IMR-90 (cell line): ENCODE measurements at regions not wholly inside any gene's neighbourhood (a gene's known extent, or its start where the extent isn't known, plus 50 kb on each side); places are given as distances from the start of the nearest gene placed in this dataset.

Source experiments
- ATAC-seq: fragments of 200-7000 bp; cut with Tn5 transposase; 2 replicates; pipeline ENCODE4 v1.9.1; 2020; ENCODE audit warnings: low read depth, mild to moderate bottlenecking, moderate library complexity
- BruUV-seq: library from RNA; stranded (reverse); fragments of 400-500 nt; replicated peaks from 2 replicates; lab custom pipeline; 2021; lab: Mats Ljungman, UMichigan
- CTCF ChIA-PET: fragments of 300-600 bp; formaldehyde crosslinking; extraction: SDS; loops from one replicate; lab custom pipeline; 2021; ENCODE audit warnings: antibody characterized with exemption; lab: Yijun Ruan, JAX
- POLR2A ChIA-PET: fragments of 300-600 bp; sonication (Branson Sonifier 250); formaldehyde crosslinking; loops from one replicate; lab custom pipeline; 2022; ENCODE audit warnings: antibody characterized with exemption; ENCODE audit not compliant: unreplicated experiment; lab: Charles Lee
- DNase-seq: peaks from one replicate; pipeline ENCODE4 v3.0.0; 2013
- H2AFZ ChIP-seq: replicated peaks from 2 replicates; pipeline ENCODE3; 2013; ENCODE audit warnings: low read length, mild to moderate bottlenecking; ENCODE audit not compliant: poor library complexity
- H2AK5ac ChIP-seq: 2 replicates; pipeline ENCODE4 v1.6.1; 2013; ENCODE audit warnings: low read depth, low read length, inconsistent platforms
- H2AK9ac ChIP-seq: replicated peaks from 2 replicates; pipeline ENCODE3; 2013; ENCODE audit warnings: mild to moderate bottlenecking, low read depth, low read length, moderate library complexity; ENCODE audit not compliant: poor library complexity
- H2BK120ac ChIP-seq: 2 replicates; pipeline ENCODE4 v1.6.1; 2013; ENCODE audit warnings: low read depth, low read length, inconsistent platforms
- H2BK15ac ChIP-seq: 3 replicates; pipeline ENCODE4 v1.6.1; 2013; ENCODE audit warnings: low read depth, low read length, inconsistent platforms
- H2BK20ac ChIP-seq: 2 replicates; pipeline ENCODE4 v1.6.1; 2013; ENCODE audit warnings: low read depth, mild to moderate bottlenecking, inconsistent platforms, low read length, moderate library complexity
- H2BK5ac ChIP-seq: 2 replicates; pipeline ENCODE4 v1.6.1; 2013; ENCODE audit warnings: mild to moderate bottlenecking, low read depth, low read length, inconsistent platforms; ENCODE audit not compliant: poor library complexity, severe bottlenecking
- H3K14ac ChIP-seq: replicated peaks from 2 replicates; pipeline ENCODE4 v1.6.1; 2013; ENCODE audit warnings: low read depth, low read length, inconsistent platforms
- H3K18ac ChIP-seq: 2 replicates; pipeline ENCODE4 v1.6.1; 2013; ENCODE audit warnings: low read depth, low read length, control low read depth
- H3K23ac ChIP-seq: 2 replicates; pipeline ENCODE4 v1.6.1; 2013; ENCODE audit warnings: low read depth, low read length, inconsistent platforms
- H3K27ac ChIP-seq: 2 replicates; pipeline ENCODE4 v1.5.1; 2013; ENCODE audit warnings: mild to moderate bottlenecking, control low read depth, low read length; ENCODE audit not compliant: insufficient read depth
- H3K27me3 ChIP-seq: 2 replicates; pipeline ENCODE4 v1.6.1; 2013; ENCODE audit warnings: low read length; ENCODE audit not compliant: control insufficient read depth, insufficient read depth
- H3K36me3 ChIP-seq: 2 replicates; pipeline ENCODE4 v1.6.1; 2013; ENCODE audit warnings: low read length, mixed read lengths; ENCODE audit not compliant: control insufficient read depth, insufficient read depth
- H3K4ac ChIP-seq: 2 replicates; pipeline ENCODE4 v1.6.1; 2013; ENCODE audit warnings: low read depth, low read length, inconsistent platforms
- H3K4me1 ChIP-seq: 2 replicates; pipeline ENCODE4 v1.6.1; 2013; ENCODE audit warnings: low read length, mixed read lengths; ENCODE audit not compliant: control insufficient read depth, insufficient read depth
- H3K4me2 ChIP-seq: 2 replicates; pipeline ENCODE4 v1.6.1; 2013; ENCODE audit warnings: low read depth, mild to moderate bottlenecking, control low read depth, low read length, moderate library complexity
- H3K4me3 ChIP-seq: 2 replicates; pipeline ENCODE4 v1.5.1; 2013; ENCODE audit warnings: low read depth, mild to moderate bottlenecking, control low read depth, low read length, moderate library complexity; ENCODE audit not compliant: insufficient read depth
- H3K56ac ChIP-seq: 2 replicates; pipeline ENCODE4 v1.6.1; 2013; ENCODE audit warnings: low read length, inconsistent platforms; ENCODE audit not compliant: insufficient read depth; ENCODE audit errors: extremely low read depth
- H3K79me1 ChIP-seq, 2 experiments: 2 replicates each; pipeline ENCODE4 v1.6.1; 2013; ENCODE audit warnings: low read length in 2 of 2, inconsistent platforms in 1 of 2, low read depth in 1 of 2
- H3K9ac ChIP-seq: 2 replicates; pipeline ENCODE4 v1.6.1; 2013; ENCODE audit warnings: low read depth, low read length, control low read depth
- H3K9me1 ChIP-seq: 2 replicates; pipeline ENCODE4 v1.6.1; 2013; ENCODE audit warnings: low read length, inconsistent platforms; ENCODE audit not compliant: insufficient read depth
- H3K9me3 ChIP-seq: 2 replicates; pipeline ENCODE4 v1.6.1; 2013; ENCODE audit warnings: low read length; ENCODE audit not compliant: control insufficient read depth, insufficient read depth
- H4K20me1 ChIP-seq: 2 replicates; pipeline ENCODE4 v1.6.1; 2013; ENCODE audit warnings: low read length, inconsistent platforms; ENCODE audit not compliant: insufficient read depth
- H4K5ac ChIP-seq: 2 replicates; pipeline ENCODE4 v1.6.1; 2013; ENCODE audit warnings: mild to moderate bottlenecking, low read depth, low read length, control low read depth
- H4K8ac ChIP-seq, 2 experiments: 2 replicates each; pipeline ENCODE4 v1.6.1; 2013; ENCODE audit warnings: low read depth in 2 of 2, low read length in 2 of 2, control low read depth in 1 of 2, inconsistent platforms in 1 of 2
- H4K91ac ChIP-seq: 2 replicates; pipeline ENCODE4 v1.6.1; 2013; ENCODE audit warnings: low read depth, low read length, inconsistent platforms; ENCODE audit not compliant: insufficient read depth
- BHLHE40 ChIP-seq: fragments of 150-350 bp; IDR thresholded peaks from 2 replicates; pipeline ENCODE4 v1.6.1; 2016; ENCODE audit warnings: mild to moderate bottlenecking, low read depth, low read length
- CEBPB ChIP-seq: IDR thresholded peaks from 2 replicates; pipeline ENCODE4 v1.6.1; 2012; ENCODE audit warnings: low read depth, low read length, improper control_type of control experiment
- FOS ChIP-seq: fragments of 150-350 bp; IDR thresholded peaks from 2 replicates; pipeline ENCODE4 v1.6.1; 2016; ENCODE audit warnings: low read depth, low read length
- RAD21 ChIP-seq: IDR thresholded peaks from 2 replicates; pipeline ENCODE4 v1.6.1; 2012; ENCODE audit warnings: low read length, improper control_type of control experiment
- RCOR1 ChIP-seq: IDR thresholded peaks from 2 replicates; pipeline ENCODE4 v1.6.1; 2012; ENCODE audit warnings: mild to moderate bottlenecking, low read length, improper control_type of control experiment; ENCODE audit not compliant: insufficient replicate concordance
- WGBS, 2 experiments: methylation state at CpG; one replicate each; pipeline versions ENCODE4 v1.1.5 to v1.1.7; 2013; ENCODE audit warnings: missing lambda C conversion rate in 2 of 2; ENCODE audit not compliant: insufficient read length in 1 of 2; ENCODE audit errors: extremely low coverage in 2 of 2; 5-methylcytosine and 5-hydroxymethylcytosine counted together
- dilution Hi-C: fragments of 300-500 bp; cut with HindIII; formaldehyde crosslinking; loops from one replicate; pipeline ENCODE4 v1.14.3; 2018; ENCODE audit warnings: low sequenced_read_pairs; ENCODE audit not compliant: unreplicated experiment
- in situ Hi-C: fragments of 300-500 bp; cut with MboI; formaldehyde crosslinking; loops from 3 replicates; pipeline ENCODE4 v1.14.3; 2019; ENCODE audit warnings: low sequenced_read_pairs, inconsistent platforms, mixed read lengths
- intact Hi-C: fragments of 100-400 bp; cut with micrococcal nuclease; formaldehyde crosslinking; loops from 2 replicates; pipeline ENCODE4 v1.10.0; 2022
- TF ChIP-seq, protein P1 (sequence below): fragments of 150-350 bp; IDR thresholded peaks from 2 replicates; pipeline ENCODE4 v1.6.1; 2016; ENCODE audit warnings: low read depth, mild to moderate bottlenecking, low read length, moderate library complexity, borderline replicate concordance
- TF ChIP-seq, protein P2 (sequence below): fragments of 150-350 bp; IDR thresholded peaks from 2 replicates; pipeline ENCODE4 v1.6.1; 2017; ENCODE audit warnings: mild to moderate bottlenecking, antibody characterized with exemption, low read length, low read depth
- TF ChIP-seq, protein P3 (sequence below): conservative IDR thresholded peaks from 2 replicates; pipeline ENCODE4 v1.5.1; 2012; ENCODE audit warnings: mild to moderate bottlenecking, low read depth, low read length, improper control_type of control experiment

DNA sequence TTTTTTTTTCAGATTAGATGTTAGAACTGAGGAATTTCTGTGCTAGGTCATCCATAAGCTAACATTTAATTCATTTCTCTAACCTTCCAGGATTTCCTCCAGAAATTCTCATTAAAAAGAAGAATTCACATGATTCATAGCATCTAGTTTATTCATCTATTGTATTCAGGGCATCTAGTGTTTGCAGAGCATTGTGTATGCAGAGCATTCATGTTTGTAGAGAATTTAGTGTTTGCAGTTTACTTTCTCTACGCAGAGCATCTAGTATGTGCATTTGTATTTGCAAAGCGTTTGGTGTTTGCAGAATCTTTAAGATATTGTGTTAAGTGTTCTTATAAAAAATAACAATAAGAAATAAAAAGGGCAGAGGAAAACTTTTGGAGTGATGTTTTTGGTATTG, 491.1 kb downstream of the MTRR start:
- BruUV-seq = no TSS peak
- Histone ChIP-seq H3K56ac (no peak overlapping the region), H2AFZ (no peak overlapping the region), H3K79me1 (no peaks in the 10 kb centered on the region), H3K36me3 (no peaks in the 10 kb centered on the region), H3K14ac (no peak overlapping the region), H4K5ac (no peak overlapping the region), H2BK120ac (no peak overlapping the region), H3K4ac (no peak overlapping the region), H3K9ac (no peak overlapping the region), H3K27ac (no peak overlapping the region), H3K4me3 (no peak overlapping the region), H2AK5ac (no peak overlapping the region), H3K4me1 (no peaks in the 10 kb centered on the region), H3K9me1 (no peaks in the 10 kb centered on the region), H3K9me3 (no peaks in the 10 kb centered on the region), H3K18ac (no peak overlapping the region), H4K8ac (no peak overlapping the region), H2BK20ac (no peak overlapping the region), H2AK9ac (no peak overlapping the region), H4K91ac (no peak overlapping the region), H4K20me1 (no peaks in the 10 kb centered on the region), H2BK5ac (no peak overlapping the region), H3K27me3 (peaks cover 2% of the 10 kb centered on the region; the same call in 1 of the 2 replicates), H3K23ac (no peak overlapping the region), H3K4me2 (no peak overlapping the region), H2BK15ac (no peak overlapping the region)
- intact Hi-C loops = no loop called here
- TF ChIP-seq CEBPB (no peak), RAD21 (no peak), RCOR1 (no peak), BHLHE40 (no peak), FOS (no peak)
- TF ChIP-seq, protein P1, sequence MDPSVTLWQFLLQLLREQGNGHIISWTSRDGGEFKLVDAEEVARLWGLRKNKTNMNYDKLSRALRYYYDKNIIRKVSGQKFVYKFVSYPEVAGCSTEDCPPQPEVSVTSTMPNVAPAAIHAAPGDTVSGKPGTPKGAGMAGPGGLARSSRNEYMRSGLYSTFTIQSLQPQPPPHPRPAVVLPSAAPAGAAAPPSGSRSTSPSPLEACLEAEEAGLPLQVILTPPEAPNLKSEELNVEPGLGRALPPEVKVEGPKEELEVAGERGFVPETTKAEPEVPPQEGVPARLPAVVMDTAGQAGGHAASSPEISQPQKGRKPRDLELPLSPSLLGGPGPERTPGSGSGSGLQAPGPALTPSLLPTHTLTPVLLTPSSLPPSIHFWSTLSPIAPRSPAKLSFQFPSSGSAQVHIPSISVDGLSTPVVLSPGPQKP = no peak
- TF ChIP-seq, protein P2, sequence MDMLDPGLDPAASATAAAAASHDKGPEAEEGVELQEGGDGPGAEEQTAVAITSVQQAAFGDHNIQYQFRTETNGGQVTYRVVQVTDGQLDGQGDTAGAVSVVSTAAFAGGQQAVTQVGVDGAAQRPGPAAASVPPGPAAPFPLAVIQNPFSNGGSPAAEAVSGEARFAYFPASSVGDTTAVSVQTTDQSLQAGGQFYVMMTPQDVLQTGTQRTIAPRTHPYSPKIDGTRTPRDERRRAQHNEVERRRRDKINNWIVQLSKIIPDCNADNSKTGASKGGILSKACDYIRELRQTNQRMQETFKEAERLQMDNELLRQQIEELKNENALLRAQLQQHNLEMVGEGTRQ = no peak
- TF ChIP-seq, protein P3, sequence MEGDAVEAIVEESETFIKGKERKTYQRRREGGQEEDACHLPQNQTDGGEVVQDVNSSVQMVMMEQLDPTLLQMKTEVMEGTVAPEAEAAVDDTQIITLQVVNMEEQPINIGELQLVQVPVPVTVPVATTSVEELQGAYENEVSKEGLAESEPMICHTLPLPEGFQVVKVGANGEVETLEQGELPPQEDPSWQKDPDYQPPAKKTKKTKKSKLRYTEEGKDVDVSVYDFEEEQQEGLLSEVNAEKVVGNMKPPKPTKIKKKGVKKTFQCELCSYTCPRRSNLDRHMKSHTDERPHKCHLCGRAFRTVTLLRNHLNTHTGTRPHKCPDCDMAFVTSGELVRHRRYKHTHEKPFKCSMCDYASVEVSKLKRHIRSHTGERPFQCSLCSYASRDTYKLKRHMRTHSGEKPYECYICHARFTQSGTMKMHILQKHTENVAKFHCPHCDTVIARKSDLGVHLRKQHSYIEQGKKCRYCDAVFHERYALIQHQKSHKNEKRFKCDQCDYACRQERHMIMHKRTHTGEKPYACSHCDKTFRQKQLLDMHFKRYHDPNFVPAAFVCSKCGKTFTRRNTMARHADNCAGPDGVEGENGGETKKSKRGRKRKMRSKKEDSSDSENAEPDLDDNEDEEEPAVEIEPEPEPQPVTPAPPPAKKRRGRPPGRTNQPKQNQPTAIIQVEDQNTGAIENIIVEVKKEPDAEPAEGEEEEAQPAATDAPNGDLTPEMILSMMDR = no peak
- ATAC-seq (no peak), DNase-seq (no peak)
- CTCF ChIA-PET = no interaction called here
- POLR2A ChIA-PET = no interaction called here
- no CpG with 5 or more reads among the region's 2 CpGs for WGBS, 2 experiments
- in situ Hi-C loops = no loop called here
- dilution Hi-C loops = no loop called here
